ENCODE measurements at regions not wholly inside any gene's neighbourhood (a gene's known extent, or its start where the extent isn't known, plus 50 kb on each side); places are given as distances from the start of the nearest gene placed in this dataset.

GRCh38 chr1:106406114-106406513, 650.4 kb upstream of the PRMT6 start:
- TF ChIP-seq CTCF (conservative IDR thresholded peaks at IDR 0.05; ENCODE audit: low read length) (no peak), EZH2phosphoT487 (IDR thresholded peaks at IDR 0.05; ENCODE audit: borderline replicate concordance, low read depth, low read length) (no peak)

Measured in OCI-LY7 (cell line).